PFSK-1 (cell line): ENCODE measurements at regions not wholly inside any gene's neighbourhood (a gene's known extent, or its start where the extent isn't known, plus 50 kb on each side); places are given as distances from the start of the nearest gene placed in this dataset.

Experiments used
- FOXP2 ChIP-seq: optimal IDR thresholded peaks from 2 replicates; pipeline ENCODE3; 2011; ENCODE audit warnings: borderline replicate concordance, control low read depth, inconsistent platforms; ENCODE audit not compliant: insufficient read depth; ENCODE audit errors: extremely low read length, extremely low read depth
- POLR2AphosphoS5 ChIP-seq: IDR thresholded peaks from 2 replicates; pipeline ENCODE4 v1.6.1; 2012; ENCODE audit warnings: low read depth, mild to moderate bottlenecking, control low read depth, low read length, moderate library complexity
- SIN3A ChIP-seq: IDR thresholded peaks from 2 replicates; pipeline ENCODE4 v1.6.1; 2012; ENCODE audit warnings: mild to moderate bottlenecking, low read length, moderate library complexity, borderline replicate concordance; ENCODE audit not compliant: insufficient read depth
- TAF1 ChIP-seq: IDR thresholded peaks from 2 replicates; pipeline ENCODE4 v1.6.1; 2012; ENCODE audit warnings: low read length, control low read depth, borderline replicate concordance; ENCODE audit not compliant: insufficient read depth
- TF ChIP-seq, protein P1 (sequence below), 2 experiments: IDR thresholded peaks; 2 replicates each; pipeline versions ENCODE4 v1.6.1 to v1.8.0; 2011 to 2012; ENCODE audit warnings: low read depth in 2 of 2, low read length in 2 of 2, control low read depth in 1 of 2, inconsistent platforms in 1 of 2, mild to moderate bottlenecking in 1 of 2, moderate library complexity in 1 of 2; ENCODE audit not compliant: insufficient read depth in 1 of 2

DNA sequence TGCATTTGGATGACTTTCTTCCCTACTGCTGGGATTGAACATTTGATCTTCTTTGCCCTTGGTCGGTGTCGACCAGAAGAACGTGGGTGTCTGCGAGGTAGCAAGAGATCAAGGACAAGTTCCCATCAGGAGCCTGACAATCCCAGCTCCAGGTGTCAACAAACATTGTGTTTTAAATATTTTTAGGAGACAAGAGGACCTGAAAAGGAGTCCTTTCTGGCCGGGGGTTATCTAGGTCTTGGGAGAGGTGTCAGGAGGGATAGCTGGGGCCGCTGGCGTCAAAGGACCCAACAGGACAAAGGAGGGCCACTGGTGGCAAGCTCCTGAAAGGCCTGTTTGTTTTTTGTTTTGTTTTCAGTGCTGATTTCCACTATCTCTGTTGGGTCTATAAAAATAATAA is 308.4 kb upstream of the ERCC4 start:
- TF ChIP-seq POLR2AphosphoS5 = no peak
- TF ChIP-seq SIN3A = no peak
- TF ChIP-seq TAF1 = no peak
- no peak for TF ChIP-seq FOXP2
- TF ChIP-seq, protein P1, sequence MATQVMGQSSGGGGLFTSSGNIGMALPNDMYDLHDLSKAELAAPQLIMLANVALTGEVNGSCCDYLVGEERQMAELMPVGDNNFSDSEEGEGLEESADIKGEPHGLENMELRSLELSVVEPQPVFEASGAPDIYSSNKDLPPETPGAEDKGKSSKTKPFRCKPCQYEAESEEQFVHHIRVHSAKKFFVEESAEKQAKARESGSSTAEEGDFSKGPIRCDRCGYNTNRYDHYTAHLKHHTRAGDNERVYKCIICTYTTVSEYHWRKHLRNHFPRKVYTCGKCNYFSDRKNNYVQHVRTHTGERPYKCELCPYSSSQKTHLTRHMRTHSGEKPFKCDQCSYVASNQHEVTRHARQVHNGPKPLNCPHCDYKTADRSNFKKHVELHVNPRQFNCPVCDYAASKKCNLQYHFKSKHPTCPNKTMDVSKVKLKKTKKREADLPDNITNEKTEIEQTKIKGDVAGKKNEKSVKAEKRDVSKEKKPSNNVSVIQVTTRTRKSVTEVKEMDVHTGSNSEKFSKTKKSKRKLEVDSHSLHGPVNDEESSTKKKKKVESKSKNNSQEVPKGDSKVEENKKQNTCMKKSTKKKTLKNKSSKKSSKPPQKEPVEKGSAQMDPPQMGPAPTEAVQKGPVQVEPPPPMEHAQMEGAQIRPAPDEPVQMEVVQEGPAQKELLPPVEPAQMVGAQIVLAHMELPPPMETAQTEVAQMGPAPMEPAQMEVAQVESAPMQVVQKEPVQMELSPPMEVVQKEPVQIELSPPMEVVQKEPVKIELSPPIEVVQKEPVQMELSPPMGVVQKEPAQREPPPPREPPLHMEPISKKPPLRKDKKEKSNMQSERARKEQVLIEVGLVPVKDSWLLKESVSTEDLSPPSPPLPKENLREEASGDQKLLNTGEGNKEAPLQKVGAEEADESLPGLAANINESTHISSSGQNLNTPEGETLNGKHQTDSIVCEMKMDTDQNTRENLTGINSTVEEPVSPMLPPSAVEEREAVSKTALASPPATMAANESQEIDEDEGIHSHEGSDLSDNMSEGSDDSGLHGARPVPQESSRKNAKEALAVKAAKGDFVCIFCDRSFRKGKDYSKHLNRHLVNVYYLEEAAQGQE (IDR thresholded peaks at IDR 0.05; ENCODE audit: insufficient read depth in 1 of 2, low read depth in 2 of 2, low read length in 2 of 2) = no peak

GRCh38 chr16:13612623-13613022 is 307.3 kb upstream of the ERCC4 start:
- no peak for TF ChIP-seq SIN3A
- no peak for TF ChIP-seq FOXP2
- TF ChIP-seq, protein P1 (IDR thresholded peaks at IDR 0.05; ENCODE audit: insufficient read depth in 1 of 2, low read depth in 2 of 2, low read length in 2 of 2) = no peak
- TF ChIP-seq TAF1 = no peak
- TF ChIP-seq POLR2AphosphoS5 = no peak

- TF ChIP-seq TAF1 = no peak
- TF ChIP-seq, protein P1 (IDR thresholded peaks at IDR 0.05; ENCODE audit: insufficient read depth in 1 of 2, low read depth in 2 of 2, low read length in 2 of 2) = no peak
- no peak for TF ChIP-seq SIN3A
- no peak for TF ChIP-seq POLR2AphosphoS5
- no peak for TF ChIP-seq FOXP2
These were observed 306.8 kb upstream of the ERCC4 start for GRCh38 chr16:13613165-13613564.

DNA sequence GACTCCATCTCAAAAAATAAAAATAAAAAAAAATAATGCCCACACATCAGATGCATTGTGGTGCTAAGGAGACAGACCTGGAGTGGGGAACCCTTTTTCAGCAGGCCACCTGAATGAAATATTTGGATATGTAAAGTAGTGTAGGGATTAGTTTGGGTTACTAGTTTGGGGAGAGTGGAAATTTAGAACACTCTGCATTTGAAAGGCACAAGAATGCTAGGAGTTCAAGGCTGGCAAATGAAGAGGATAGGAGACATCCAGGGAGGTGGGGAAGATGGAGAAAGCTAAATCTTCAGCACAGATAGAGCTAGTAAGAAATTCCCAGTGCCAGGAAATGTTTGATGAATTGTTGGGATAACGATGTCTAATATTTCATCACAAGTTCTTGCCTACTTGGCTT is 298.3 kb upstream of the ERCC4 start:
- TF ChIP-seq TAF1 (no peak), FOXP2 (no peak), SIN3A (no peak), POLR2AphosphoS5 (no peak)
- TF ChIP-seq, protein P1 (IDR thresholded peaks at IDR 0.05; ENCODE audit: insufficient read depth in 1 of 2, low read depth in 2 of 2, low read length in 2 of 2) = no peak

DNA sequence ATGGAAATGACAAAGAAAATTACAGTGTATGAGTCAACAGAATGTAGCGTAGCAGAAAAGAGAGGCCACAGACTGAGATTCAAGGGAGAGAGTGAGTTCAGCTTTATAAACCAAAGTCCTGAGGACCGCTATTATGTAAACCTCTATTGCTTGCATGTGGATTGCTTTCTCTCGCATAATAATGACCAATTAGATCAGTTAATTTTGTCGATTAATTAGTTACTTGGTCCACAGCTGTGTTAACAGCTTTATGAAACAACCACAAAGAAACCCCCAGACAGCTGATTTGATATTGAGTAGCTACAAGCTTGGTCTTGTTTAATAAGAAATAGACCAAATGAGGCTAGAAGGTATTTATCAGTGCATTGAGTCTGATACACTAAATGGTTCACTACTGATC is 291.8 kb upstream of the ERCC4 start:
- TF ChIP-seq POLR2AphosphoS5 (no peak), SIN3A (no peak), FOXP2 (no peak), TAF1 (no peak)
- TF ChIP-seq, protein P1 (IDR thresholded peaks at IDR 0.05; ENCODE audit: insufficient read depth in 1 of 2, low read depth in 2 of 2, low read length in 2 of 2) = no peak
